ENCODE measurements at regions not wholly inside any gene's neighbourhood (a gene's known extent, or its start where the extent isn't known, plus 50 kb on each side); places are given as distances from the start of the nearest gene placed in this dataset.
"Not testable (repeated sequence)": the region's sequence is repeated elsewhere in the genome, so short reads cannot be mapped to it uniquely, and the experiment has no call there.

DNA sequence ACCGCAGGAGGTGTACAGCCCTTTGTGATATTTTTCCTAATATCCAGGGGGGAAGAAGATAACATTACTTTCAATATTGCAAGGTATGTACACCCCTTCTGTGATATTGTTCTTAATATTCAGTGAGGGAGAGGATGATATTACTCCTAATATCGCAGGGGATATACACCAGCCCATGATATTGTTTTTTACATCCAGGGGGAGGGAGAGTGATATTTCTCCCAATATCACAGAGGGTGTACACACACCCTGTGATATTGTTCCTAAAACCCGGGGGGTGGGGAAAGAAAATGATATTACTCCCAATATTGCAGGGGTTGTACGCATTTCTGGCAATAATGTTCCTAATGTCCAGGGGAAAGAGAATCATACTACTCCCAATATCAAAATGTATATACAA lies 58.0 kb upstream of the SLC25A48 start:
- no peaks in the 10 kb centered on the region for H3K4me1 Mint-ChIP-seq (ENCODE audit: low read depth in 2 of 2)
- no peak for ATAC-seq (replicated peaks)
- H3K27me3 Mint-ChIP-seq: peaks cover 26 to 28% of the 10 kb centered on the region in 2 donors
- H3K27ac Mint-ChIP-seq: no peak overlapping the region
- H3K4me3 Mint-ChIP-seq: no peak overlapping the region
- no peaks in the 10 kb centered on the region for H3K36me3 Mint-ChIP-seq (ENCODE audit: insufficient read depth)
- no peaks in the 10 kb centered on the region for H3K9me3 Mint-ChIP-seq
- no peak for DNase-seq

DNA sequence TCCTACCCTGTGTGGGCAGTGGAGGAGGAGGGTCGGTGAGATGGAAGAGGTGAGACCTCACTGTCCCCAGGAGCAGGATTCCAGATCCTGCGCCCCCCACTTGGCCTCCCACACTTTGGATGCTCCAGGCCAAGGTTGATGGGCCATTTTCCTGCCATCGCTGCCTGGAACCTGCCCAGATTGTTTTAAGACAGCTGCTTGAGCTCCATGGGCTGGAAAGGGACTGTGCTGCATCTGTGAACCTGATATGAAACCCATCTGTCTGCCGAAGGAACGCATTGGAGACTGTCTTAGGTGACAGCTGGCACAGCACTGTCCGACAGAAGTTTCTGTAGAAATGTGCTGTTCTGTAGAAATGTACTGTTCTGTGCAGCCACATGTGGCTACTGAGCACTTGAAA lies 72.7 kb upstream of the SLC25A48 start:
- peaks cover 0 to 4% of the 10 kb centered on the region in 2 donors for H3K9me3 Mint-ChIP-seq
- H3K27ac Mint-ChIP-seq: no peak overlapping the region
- ATAC-seq (replicated peaks) (no peak), DNase-seq (no peak)
- no peaks in the 10 kb centered on the region for H3K4me1 Mint-ChIP-seq (ENCODE audit: low read depth in 2 of 2)
- H3K36me3 Mint-ChIP-seq (ENCODE audit: insufficient read depth): no peaks in the 10 kb centered on the region
- H3K4me3 Mint-ChIP-seq: no peak overlapping the region
- H3K27me3 Mint-ChIP-seq: peaks cover 0 to 11% of the 10 kb centered on the region in 2 donors

DNA sequence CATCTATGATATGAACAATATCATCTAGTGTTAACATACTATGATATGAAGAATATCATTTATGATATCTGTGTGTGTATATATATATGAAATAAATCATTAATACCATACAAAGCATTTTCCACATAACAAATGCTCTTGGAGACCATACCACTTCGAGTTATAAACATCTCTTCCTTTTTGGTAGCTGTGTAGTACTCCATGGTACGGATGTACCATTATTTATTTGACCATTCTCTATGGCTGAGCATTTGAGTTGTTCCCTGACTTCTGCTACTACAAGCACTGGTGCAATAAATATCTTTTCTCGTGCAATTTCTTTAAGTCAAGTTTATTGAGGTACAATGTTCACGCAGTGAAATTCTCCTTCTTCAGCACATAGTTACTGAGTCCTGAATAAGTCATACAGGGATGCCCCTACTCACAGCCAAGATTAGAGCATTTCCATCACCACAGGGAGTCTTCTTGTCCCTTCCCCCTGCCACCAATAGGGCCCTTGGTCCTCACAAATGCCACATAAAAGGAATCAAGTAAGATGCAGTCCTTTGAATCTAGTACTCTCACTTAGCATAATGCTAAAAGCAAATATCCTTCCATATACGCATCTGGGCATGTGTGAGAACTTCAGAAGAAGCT lies 75.2 kb upstream of the SLC25A48 start:
- Mint-ChIP-seq H3K36me3 (ENCODE audit: insufficient read depth) (no peaks in the 10 kb centered on the region), H3K4me3 (no peak overlapping the region), H3K27ac (no peak overlapping the region), H3K27me3 (peaks cover 0 to 4% of the 10 kb centered on the region in 2 donors), H3K4me1 (ENCODE audit: low read depth in 2 of 2) (no peaks in the 10 kb centered on the region), H3K9me3 (peaks cover 0 to 4% of the 10 kb centered on the region in 2 donors)
- ATAC-seq (replicated peaks) (no peak), DNase-seq (no peak)

DNA sequence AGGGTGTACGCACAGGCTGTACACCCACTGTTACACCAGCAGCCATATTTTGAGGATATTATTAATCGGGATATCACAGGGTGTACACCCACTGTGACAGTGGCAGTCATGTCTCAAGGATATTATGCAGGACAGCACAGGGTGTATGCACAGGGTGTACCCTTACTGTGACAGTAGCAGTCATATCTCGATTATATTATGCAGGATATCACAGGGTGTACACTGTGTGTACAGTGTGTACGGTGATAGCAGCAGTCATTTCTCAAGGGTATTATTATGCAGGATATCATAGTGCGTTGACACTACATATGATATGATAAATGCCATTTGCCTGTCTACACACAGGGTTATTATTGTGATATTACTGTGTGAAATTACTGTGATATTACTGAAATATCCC lies 80.5 kb upstream of the SLC25A48 start:
- H3K27me3 Mint-ChIP-seq: peaks cover 0 to 7% of the 10 kb centered on the region in 2 donors
- no peak overlapping the region for H3K27ac Mint-ChIP-seq
- no peaks in the 10 kb centered on the region for H3K4me1 Mint-ChIP-seq (ENCODE audit: low read depth in 2 of 2)
- DNase-seq: no peak
- H3K4me3 Mint-ChIP-seq: no peak overlapping the region
- H3K9me3 Mint-ChIP-seq: no peaks in the 10 kb centered on the region
- no peak for ATAC-seq (replicated peaks)
- H3K36me3 Mint-ChIP-seq (ENCODE audit: insufficient read depth): no peaks in the 10 kb centered on the region

DNA sequence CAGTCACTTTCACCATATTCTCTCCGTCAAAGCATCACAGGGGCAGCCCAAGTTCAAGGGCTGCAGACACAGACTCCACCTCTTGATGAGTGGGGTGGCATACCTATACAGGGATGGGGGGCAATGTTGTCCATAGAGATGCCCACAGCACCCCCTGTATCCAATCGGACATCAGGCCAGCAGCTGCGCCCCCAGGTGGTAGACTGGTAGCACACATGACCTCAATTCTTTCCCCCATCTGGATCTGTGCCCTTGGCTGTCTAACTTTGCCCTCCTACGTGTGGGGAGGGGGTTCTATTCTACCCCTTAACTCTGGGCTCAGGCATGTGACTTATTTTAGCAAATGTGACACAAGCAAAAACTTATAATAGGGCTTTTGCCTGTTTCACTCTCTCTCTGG lies 84.0 kb upstream of the SLC25A48 start:
- H3K36me3 Mint-ChIP-seq (ENCODE audit: insufficient read depth): no peaks in the 10 kb centered on the region
- H3K9me3 Mint-ChIP-seq: peaks cover 0 to 2% of the 10 kb centered on the region in 2 donors
- no peaks in the 10 kb centered on the region for H3K4me1 Mint-ChIP-seq (ENCODE audit: low read depth in 2 of 2)
- no peak overlapping the region for H3K27ac Mint-ChIP-seq
- H3K27me3 Mint-ChIP-seq: peaks cover 0 to 15% of the 10 kb centered on the region in 2 donors
- ATAC-seq (replicated peaks) (no peak), DNase-seq (no peak)
- no peak overlapping the region for H3K4me3 Mint-ChIP-seq

DNA sequence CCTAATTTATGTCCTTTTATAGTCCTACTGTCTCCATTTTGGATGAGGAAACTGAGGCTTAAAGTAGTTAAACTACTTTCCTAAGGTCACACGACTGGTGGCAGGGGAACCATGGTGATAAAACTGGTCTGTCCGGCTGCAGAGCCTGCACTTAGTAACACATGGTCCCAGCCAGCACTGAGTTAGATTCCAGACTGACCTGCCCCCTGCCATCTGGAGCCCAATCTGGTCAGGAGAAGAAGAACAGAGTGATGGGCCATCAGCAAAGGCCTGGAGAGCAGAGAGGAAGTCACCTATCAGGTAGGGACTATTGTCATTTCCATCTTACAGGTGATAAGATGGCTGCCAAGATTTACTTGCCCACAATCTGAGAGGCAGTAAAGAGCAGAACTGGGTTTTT lies 86.6 kb upstream of the SLC25A48 start:
- Mint-ChIP-seq H3K27me3 (peaks cover 0 to 15% of the 10 kb centered on the region in 2 donors), H3K4me1 (ENCODE audit: low read depth in 2 of 2) (no peaks in the 10 kb centered on the region), H3K9me3 (peaks cover 0 to 2% of the 10 kb centered on the region in 2 donors), H3K36me3 (ENCODE audit: insufficient read depth) (no peaks in the 10 kb centered on the region), H3K4me3 (no peak overlapping the region), H3K27ac (no peak overlapping the region)
- no peak for DNase-seq
- ATAC-seq (replicated peaks): no peak

DNA sequence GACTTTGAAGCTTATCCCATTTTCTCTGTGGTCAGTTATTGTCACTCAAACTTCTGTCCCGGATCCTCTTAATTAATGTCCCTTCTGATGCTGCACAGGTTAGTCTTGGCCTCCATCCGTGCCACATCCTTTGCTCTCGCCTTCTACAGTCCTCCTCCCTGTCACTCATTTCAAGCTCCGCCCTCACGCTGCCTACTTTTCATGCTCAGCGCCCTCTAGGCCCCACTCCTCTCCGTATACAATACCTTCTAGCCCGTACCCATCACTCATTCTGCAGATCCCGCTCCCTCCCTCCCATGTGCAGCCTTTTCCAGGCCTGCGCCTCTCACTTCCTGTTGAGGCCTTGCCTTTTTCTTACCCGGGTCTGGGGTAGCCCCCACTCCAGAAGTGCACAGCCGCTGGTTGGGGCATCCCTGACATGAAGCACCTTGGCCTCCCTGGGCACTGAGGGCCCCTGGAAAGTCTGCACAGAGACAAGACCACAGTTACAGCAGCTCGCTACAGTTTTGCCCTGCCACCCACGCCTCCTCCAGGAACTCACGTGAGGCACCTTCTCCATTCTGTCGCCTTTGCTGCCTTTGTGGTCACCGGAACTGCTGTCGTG lies 88.5 kb upstream of the SLC25A48 start:
- Mint-ChIP-seq H3K27me3 (peaks cover 0 to 15% of the 10 kb centered on the region in 2 donors), H3K9me3 (peaks cover 0 to 2% of the 10 kb centered on the region in 2 donors), H3K27ac (no peak overlapping the region), H3K36me3 (ENCODE audit: insufficient read depth) (no peaks in the 10 kb centered on the region), H3K4me3 (no peak overlapping the region), H3K4me1 (ENCODE audit: low read depth in 2 of 2) (no peaks in the 10 kb centered on the region)
- DNase-seq (no peak), ATAC-seq (replicated peaks) (no peak)

DNA sequence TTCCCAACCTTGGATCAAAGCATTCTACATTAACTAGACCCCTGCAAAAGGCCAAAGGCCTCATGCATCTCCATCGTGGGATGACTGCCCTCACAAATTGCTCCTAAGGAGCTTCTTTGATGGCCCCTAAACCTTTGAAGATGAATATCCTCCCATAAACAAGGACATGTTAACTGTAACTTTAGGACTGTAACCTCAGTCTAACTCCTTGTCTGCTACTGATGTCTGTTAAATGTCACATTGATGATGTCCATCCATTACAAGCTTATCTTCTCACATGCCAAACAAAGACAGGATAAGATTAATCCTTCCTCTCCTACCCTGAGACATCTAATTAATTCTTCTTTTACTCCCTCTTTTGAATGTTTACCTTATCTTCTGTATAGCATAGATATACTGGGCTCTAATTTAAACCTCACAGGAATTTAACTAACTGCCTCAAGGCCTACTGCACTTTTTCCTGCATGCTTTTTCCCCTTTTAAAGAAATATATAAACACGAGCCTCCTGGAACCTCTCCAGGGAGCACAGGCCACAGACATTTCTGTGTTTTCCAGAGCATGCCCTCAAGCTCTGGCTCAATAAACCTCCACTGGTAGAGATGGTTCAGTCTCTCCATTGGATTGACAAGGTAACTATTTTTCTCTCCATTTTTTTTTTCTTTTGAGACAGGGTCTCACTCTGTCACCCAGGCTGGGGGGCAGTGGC lies 90.6 kb upstream of the SLC25A48 start:
- Mint-ChIP-seq H3K4me1 (ENCODE audit: low read depth in 2 of 2) (no peaks in the 10 kb centered on the region), H3K36me3 (ENCODE audit: insufficient read depth) (no peaks in the 10 kb centered on the region), H3K9me3 (peaks cover 0 to 2% of the 10 kb centered on the region in 2 donors), H3K27ac (no peak overlapping the region), H3K27me3 (peaks cover 0 to 8% of the 10 kb centered on the region in 2 donors), H3K4me3 (no peak overlapping the region)
- DNase-seq (no peak), ATAC-seq (replicated peaks) (no peak)

DNA sequence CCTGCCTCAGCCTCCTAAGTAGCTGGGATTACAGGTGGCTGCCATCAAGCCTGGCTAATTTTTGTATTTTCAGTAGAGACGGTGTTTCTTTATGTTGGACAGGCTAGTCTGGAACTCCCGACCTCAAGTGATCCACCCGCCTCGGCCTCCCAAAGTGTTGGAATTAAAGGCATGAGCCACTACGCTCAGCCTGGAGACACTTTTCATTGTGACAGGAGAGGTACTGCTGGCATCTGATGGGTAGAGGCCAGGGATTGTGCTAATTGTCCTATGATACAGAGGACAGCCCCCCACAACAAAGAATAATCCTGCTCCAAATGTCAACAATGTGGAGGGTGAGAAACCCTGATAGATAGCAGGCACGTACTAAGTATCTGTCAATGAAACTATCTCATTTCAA lies 91.3 kb upstream of the SLC25A48 start:
- no peaks in the 10 kb centered on the region for H3K36me3 Mint-ChIP-seq (ENCODE audit: insufficient read depth)
- peaks cover 0 to 2% of the 10 kb centered on the region in 2 donors for H3K9me3 Mint-ChIP-seq
- no peak overlapping the region for H3K4me3 Mint-ChIP-seq
- DNase-seq: no peak
- no peaks in the 10 kb centered on the region for H3K4me1 Mint-ChIP-seq (ENCODE audit: low read depth in 2 of 2)
- peaks cover 0 to 8% of the 10 kb centered on the region in 2 donors for H3K27me3 Mint-ChIP-seq
- no peak for ATAC-seq (replicated peaks)
- no peak overlapping the region for H3K27ac Mint-ChIP-seq

DNA sequence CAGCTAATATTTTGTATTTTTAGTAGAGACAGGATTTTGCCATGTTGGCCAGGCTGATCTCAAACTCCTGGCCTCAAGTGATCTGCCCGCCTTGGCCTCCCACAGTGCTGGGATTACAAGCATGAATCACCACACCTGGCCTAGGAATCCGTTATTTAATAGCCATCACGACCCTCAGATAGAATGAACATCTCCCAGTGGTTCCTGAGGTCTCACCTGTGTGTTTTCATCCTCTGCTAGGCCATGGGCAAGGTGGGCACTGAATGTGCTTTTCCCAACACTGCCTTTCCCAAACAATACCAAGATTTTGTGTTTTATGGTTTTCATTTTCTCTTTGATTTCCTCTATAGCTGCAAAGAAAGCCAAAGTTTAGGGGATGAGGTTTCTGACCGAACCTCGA lies 92.2 kb upstream of the SLC25A48 start:
- not testable (repeated sequence) for ATAC-seq (replicated peaks); H3K4me3 Mint-ChIP-seq; H3K36me3 Mint-ChIP-seq (ENCODE audit: insufficient read depth); H3K4me1 Mint-ChIP-seq (ENCODE audit: low read depth in 2 of 2); DNase-seq; H3K27me3 Mint-ChIP-seq; H3K27ac Mint-ChIP-seq; H3K9me3 Mint-ChIP-seq

DNA sequence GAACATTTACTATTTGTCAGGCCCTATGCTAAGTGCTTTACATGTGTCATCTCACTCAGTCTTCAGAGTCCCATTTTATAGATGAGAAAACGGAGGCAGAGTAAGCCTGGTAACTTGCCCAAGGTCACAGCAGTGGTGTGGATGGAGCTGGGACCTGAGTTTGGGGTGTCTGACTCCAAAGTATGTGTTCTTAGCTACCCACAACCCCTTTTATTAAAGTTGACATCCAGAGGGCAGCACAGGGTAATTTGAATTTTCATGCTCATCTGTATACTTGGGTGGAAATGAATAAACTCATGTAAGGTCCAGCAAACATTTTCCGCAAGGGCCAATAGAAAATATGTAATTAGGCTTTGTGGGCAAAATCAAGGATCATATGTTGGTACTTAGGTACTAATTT lies 93.4 kb upstream of the SLC25A48 start:
- Mint-ChIP-seq H3K36me3 (ENCODE audit: insufficient read depth) (no peaks in the 10 kb centered on the region), H3K27ac (no peak overlapping the region), H3K9me3 (no peaks in the 10 kb centered on the region), H3K27me3 (peaks cover 11% of the 10 kb centered on the region in 2 donors), H3K4me3 (no peak overlapping the region), H3K4me1 (ENCODE audit: low read depth in 2 of 2) (no peaks in the 10 kb centered on the region)
- DNase-seq (no peak), ATAC-seq (replicated peaks) (no peak)

DNA sequence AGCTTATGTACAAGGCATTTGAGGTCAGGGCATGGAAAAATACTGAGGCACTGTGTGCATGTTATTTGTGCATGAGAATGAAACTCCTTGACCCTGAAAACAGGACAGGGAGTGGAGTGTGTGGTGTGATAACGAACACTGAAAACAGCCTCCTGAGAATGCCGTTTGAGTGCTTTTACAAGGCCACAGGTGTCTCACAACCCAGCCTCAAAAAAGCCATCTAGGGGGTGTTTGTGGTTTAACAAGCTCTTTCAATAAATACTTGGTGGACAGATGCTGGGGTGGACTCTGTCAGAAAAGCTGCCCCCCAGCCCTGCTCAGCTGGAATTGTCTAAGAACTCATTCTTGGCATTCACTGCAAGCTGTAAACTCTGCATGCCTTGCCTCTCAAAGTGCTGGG lies 94.0 kb upstream of the SLC25A48 start:
- Mint-ChIP-seq H3K36me3 (ENCODE audit: insufficient read depth) (no peaks in the 10 kb centered on the region), H3K27ac (no peak overlapping the region), H3K27me3 (peaks cover 16 to 17% of the 10 kb centered on the region in 2 donors), H3K9me3 (no peaks in the 10 kb centered on the region), H3K4me3 (no peak overlapping the region), H3K4me1 (ENCODE audit: low read depth in 2 of 2) (no peaks in the 10 kb centered on the region)
- DNase-seq (no peak), ATAC-seq (replicated peaks) (no peak)

DNA sequence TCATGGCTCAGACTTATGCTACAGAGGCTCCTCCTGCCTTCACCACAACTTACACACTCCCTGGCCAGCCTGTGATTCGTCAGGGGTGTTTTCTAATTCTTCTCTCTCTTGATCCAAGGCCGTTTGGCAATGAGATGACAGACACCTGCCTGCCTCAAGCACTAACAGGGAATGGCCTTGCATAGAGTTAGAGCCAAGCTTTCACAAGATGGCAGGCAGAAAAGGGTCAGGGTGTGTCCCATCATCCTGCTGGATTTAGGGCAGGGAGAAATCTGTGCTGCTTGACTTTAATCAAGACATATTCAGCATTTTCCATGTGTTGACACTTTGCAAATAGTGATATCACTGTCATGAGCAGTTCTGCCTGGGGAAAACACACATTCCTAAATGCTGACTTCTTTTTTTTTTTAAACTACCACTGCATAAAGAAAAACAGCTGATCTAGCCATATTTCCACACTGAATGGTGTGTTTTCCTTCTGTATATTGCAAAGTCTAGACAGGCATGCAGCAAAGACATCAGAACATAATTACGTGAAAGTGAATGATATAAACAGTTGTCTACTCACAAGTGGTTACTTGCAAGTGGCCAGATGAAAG lies 95.0 kb upstream of the SLC25A48 start:
- no peaks in the 10 kb centered on the region for H3K36me3 Mint-ChIP-seq (ENCODE audit: insufficient read depth)
- no peaks in the 10 kb centered on the region for H3K9me3 Mint-ChIP-seq
- no peak overlapping the region for H3K4me3 Mint-ChIP-seq
- peaks cover 17 to 18% of the 10 kb centered on the region in 2 donors for H3K27me3 Mint-ChIP-seq
- ATAC-seq (replicated peaks) (no peak), DNase-seq (no peak)
- H3K27ac Mint-ChIP-seq: no peak overlapping the region
- no peaks in the 10 kb centered on the region for H3K4me1 Mint-ChIP-seq (ENCODE audit: low read depth in 2 of 2)

DNA sequence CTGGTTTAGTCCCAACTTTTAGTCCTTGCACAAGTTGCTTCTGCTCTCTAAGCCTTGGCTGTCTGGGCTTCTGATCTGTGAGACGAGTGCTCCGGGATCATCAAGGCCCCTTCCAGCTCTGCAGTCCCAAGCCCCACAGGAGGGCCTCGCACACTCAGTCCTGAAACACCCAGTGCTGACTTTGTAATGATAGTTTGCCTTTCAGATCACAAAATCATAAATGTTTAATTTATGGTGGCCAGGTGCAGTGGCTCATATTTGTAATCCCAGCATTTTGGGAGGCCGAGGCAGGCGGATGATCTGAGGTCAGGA lies 95.9 kb upstream of the SLC25A48 start:
- no peaks in the 10 kb centered on the region for H3K9me3 Mint-ChIP-seq
- peaks cover 17 to 18% of the 10 kb centered on the region in 2 donors for H3K27me3 Mint-ChIP-seq
- no peak for DNase-seq
- no peaks in the 10 kb centered on the region for H3K4me1 Mint-ChIP-seq (ENCODE audit: low read depth in 2 of 2)
- no peak overlapping the region for H3K27ac Mint-ChIP-seq
- no peaks in the 10 kb centered on the region for H3K36me3 Mint-ChIP-seq (ENCODE audit: insufficient read depth)
- H3K4me3 Mint-ChIP-seq: no peak overlapping the region
- no peak for ATAC-seq (replicated peaks)

All from effector memory CD8-positive, alpha-beta T cell (primary cell).